Neural progenitor cell (in vitro differentiated cells): ENCODE measurements at regions not wholly inside any gene's neighbourhood (a gene's known extent, or its start where the extent isn't known, plus 50 kb on each side); places are given as distances from the start of the nearest gene placed in this dataset.

ENCODE experiments used
- EZH2 ChIP-seq: fragments of 200-600 bp; sonication (generic); IDR thresholded peaks from 2 replicates; pipeline ENCODE4 v1.6.1; 2017; ENCODE audit warnings: antibody characterized with exemption, mild to moderate bottlenecking, moderate library complexity
- TF ChIP-seq, protein P1 (sequence below): fragments of 200-600 bp; sonication (generic); IDR thresholded peaks from 2 replicates; pipeline ENCODE4 v1.5.1; 2017; ENCODE audit warnings: antibody characterized with exemption, mild to moderate bottlenecking

DNA sequence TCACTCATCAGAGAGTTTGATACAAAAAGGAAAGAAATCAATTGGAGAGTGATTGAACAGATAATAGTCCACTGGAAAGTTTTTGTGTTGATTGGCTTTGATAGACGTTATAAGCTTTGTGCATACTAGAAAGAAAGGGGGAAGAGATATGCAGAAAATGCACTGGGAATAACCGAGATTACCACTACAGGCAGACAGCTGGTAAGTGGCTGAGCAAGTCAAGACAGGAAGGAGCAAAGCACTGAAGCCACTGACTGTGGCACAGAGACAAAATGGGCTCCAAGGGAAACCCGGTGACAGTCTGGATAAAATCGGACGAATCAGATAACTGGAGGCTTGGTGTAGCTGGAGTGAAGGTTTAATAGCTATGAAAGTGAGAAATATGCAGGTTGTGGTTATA is 209.0 kb downstream of the SIM1 start:
- TF ChIP-seq, protein P1, sequence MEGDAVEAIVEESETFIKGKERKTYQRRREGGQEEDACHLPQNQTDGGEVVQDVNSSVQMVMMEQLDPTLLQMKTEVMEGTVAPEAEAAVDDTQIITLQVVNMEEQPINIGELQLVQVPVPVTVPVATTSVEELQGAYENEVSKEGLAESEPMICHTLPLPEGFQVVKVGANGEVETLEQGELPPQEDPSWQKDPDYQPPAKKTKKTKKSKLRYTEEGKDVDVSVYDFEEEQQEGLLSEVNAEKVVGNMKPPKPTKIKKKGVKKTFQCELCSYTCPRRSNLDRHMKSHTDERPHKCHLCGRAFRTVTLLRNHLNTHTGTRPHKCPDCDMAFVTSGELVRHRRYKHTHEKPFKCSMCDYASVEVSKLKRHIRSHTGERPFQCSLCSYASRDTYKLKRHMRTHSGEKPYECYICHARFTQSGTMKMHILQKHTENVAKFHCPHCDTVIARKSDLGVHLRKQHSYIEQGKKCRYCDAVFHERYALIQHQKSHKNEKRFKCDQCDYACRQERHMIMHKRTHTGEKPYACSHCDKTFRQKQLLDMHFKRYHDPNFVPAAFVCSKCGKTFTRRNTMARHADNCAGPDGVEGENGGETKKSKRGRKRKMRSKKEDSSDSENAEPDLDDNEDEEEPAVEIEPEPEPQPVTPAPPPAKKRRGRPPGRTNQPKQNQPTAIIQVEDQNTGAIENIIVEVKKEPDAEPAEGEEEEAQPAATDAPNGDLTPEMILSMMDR = no peak
- no peak for TF ChIP-seq EZH2
